Adrenal gland (tissue), 9 donors: ENCODE measurements at regions not wholly inside any gene's neighbourhood (a gene's known extent, or its start where the extent isn't known, plus 50 kb on each side); places are given as distances from the start of the nearest gene placed in this dataset.

Source experiments
- DNase-seq, 7 donors: peaks; one replicate each; pipeline ENCODE4 v3.0.0-alpha.2; 2019 to 2020
- H3K27ac ChIP-seq, 5 donors: fragments of 200-600 bp; sonication (generic) in 4 of 5; 1 replicate in 3 of 5; 2 replicates in 2 of 5; pipeline versions ENCODE4 v1.5.1 to v1.8.0; 2016 to 2020; ENCODE audit warnings: mild to moderate bottlenecking in 1 of 5
- H3K27me3 ChIP-seq: fragments of 200-600 bp; 2 replicates; pipeline ENCODE4 v1.8.0; 2021
- H3K36me3 ChIP-seq, 2 donors: fragments of 200-600 bp; replicated peaks in 1 of 2; 1 replicate in 1 of 2; 2 replicates in 1 of 2; pipeline versions ENCODE4 v1.5.1 to v1.8.0; 2018 to 2022
- H3K4me1 ChIP-seq, 2 donors: fragments of 200-600 bp; replicated peaks in 1 of 2; 1 replicate in 1 of 2; 2 replicates in 1 of 2; pipeline versions ENCODE4 v1.5.1 to v1.8.0; 2018 to 2021
- H3K4me3 ChIP-seq, 4 donors: fragments of 200-600 bp; sonication (generic) in 3 of 4; one replicate each; pipeline ENCODE4 v1.5.1; 2016 to 2018
- H3K9me3 ChIP-seq, 3 donors: fragments of 200-600 bp; sonication (generic) in 1 of 3; replicated peaks in 1 of 3; 1 replicate in 2 of 3; 2 replicates in 1 of 3; pipeline versions ENCODE4 v1.5.1 to v1.8.0; 2016 to 2021
- POLR2A ChIP-seq, 2 donors: fragments of 450-650 bp; IDR thresholded peaks; one replicate each; pipeline ENCODE4 v1.6.1; 2017; ENCODE audit warnings: antibody characterized with exemption in 2 of 2, mild to moderate bottlenecking in 2 of 2, moderate library complexity in 1 of 2
- WGBS, 4 donors: extraction: QIAGEN DNeasy Blood & Tissue Kit in 2 of 4; methylation state at CpG; one replicate each; pipeline versions ENCODE4 v1.1.5 to v1.1.7; 2013 to 2017; 5-methylcytosine and 5-hydroxymethylcytosine counted together
- intact Hi-C, 2 donors: fragments of 100-400 bp; cut with DNase I; formaldehyde crosslinking; loops; one replicate each; pipeline versions ENCODE4 v1.14.1 to v1.15.0; 2022 to 2023
- TF ChIP-seq, protein P1 (sequence below), 6 experiments: fragments of 450-650 bp in 4 of 6; fragments of 200-600 bp in 2 of 6; sonication (generic) in 1 of 6; IDR thresholded peaks; 1 replicate in 5 of 6; 2 replicates in 1 of 6; pipeline versions ENCODE4 v1.5.1 to v1.8.0; 2016 to 2021; ENCODE audit warnings: antibody characterized with exemption in 6 of 6, mild to moderate bottlenecking in 2 of 6, moderate library complexity in 1 of 6
- donor health status: healthy with polysubstance abuse.
- donor health status: Bipolar disorder and iron deficiency.
- donor health status: DM: yes; HTN: yes; CAD: no.
- donor health status: DM: no; HTN: no; CAD: no.
- donor health status: DM: no; HTN: no; CAD: no.

DNA sequence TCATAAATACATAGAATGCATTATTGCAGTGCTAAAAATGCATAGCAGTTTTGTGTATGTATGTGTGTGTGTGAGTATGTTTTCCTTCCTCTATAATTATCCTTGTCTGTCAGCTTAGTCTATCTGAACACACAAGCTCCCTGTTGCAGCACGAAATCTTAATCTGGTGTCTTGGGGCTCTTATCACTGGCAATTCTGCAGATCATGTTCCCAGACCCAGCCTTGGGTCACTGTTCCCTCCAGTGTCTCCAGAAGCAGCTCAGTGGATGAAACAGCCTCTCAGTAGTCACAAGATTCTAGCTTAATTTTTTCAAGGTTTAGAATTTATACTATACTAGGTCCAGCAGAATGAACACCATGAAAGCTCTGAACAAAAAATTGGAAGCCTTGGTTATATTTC, 777.9 kb downstream of the MRPL39 start:
- Histone ChIP-seq H3K27ac (no peak overlapping the region), H3K27me3 (no peaks in the 10 kb centered on the region), H3K4me3 (no peak overlapping the region), H3K4me1 (no peaks in the 10 kb centered on the region), H3K9me3 (no peaks in the 10 kb centered on the region), H3K36me3 (no peaks in the 10 kb centered on the region)
- DNase-seq, result no peak
- no peak for TF ChIP-seq POLR2A (IDR thresholded peaks at IDR 0.05)
- TF ChIP-seq, protein P1, sequence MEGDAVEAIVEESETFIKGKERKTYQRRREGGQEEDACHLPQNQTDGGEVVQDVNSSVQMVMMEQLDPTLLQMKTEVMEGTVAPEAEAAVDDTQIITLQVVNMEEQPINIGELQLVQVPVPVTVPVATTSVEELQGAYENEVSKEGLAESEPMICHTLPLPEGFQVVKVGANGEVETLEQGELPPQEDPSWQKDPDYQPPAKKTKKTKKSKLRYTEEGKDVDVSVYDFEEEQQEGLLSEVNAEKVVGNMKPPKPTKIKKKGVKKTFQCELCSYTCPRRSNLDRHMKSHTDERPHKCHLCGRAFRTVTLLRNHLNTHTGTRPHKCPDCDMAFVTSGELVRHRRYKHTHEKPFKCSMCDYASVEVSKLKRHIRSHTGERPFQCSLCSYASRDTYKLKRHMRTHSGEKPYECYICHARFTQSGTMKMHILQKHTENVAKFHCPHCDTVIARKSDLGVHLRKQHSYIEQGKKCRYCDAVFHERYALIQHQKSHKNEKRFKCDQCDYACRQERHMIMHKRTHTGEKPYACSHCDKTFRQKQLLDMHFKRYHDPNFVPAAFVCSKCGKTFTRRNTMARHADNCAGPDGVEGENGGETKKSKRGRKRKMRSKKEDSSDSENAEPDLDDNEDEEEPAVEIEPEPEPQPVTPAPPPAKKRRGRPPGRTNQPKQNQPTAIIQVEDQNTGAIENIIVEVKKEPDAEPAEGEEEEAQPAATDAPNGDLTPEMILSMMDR (IDR thresholded peaks at IDR 0.05), result no peak
- intact Hi-C loops, result no loop called here
- 45 to 64% (median 57%) methylated on average over 1 of the region's 1 CpG for WGBS, 4 donors

DNA sequence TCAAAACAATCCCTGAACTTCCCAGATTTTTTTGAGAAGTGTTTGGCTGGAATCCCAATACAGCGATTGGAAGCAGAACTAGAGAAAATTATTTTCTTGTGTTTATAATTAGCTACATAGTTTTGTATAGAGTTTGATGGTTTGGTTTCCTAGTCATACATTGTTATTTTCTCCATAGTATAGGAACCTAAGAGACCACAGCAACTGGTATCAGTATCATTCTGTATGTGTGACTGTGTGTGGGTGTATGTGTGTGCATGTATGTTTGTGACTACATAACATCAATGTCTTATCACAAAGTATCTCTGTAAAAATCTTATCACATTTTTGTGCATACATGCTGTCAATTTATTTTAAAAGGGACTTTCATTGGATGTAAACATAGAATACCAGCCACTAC, 780.5 kb downstream of the MRPL39 start:
- Histone ChIP-seq H3K27me3 (no peaks in the 10 kb centered on the region), H3K4me3 (no peak overlapping the region), H3K36me3 (no peaks in the 10 kb centered on the region), H3K9me3 (no peaks in the 10 kb centered on the region), H3K4me1 (no peaks in the 10 kb centered on the region), H3K27ac (no peak overlapping the region)
- TF ChIP-seq POLR2A (IDR thresholded peaks at IDR 0.05), result no peak
- TF ChIP-seq, protein P1 (IDR thresholded peaks at IDR 0.05), result no peak
- intact Hi-C loops, result no loop called here
- DNase-seq, result no peak
- WGBS, 4 donors, result 50 to 71% (median 57%) methylated on average over 1 of the region's 1 CpG

DNA sequence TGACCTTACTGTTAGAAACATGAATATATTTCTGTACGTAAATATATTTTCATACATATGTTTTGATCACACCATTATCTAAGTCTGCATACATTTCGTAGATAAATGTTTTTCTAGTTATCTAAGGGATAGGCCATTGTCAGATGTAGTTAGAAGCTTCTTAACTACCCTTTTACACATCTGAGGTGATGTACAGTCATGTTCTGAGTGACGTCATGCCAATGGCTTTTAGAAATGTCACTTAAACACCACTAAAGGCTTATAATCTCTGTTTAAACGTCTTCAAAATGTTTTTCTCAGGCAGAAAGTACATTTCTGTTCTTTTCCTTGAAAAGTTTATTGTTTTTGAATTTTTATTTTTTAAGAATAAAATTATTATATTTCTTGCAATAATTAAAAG, 781.9 kb downstream of the MRPL39 start:
- Histone ChIP-seq H3K9me3 (no peaks in the 10 kb centered on the region), H3K36me3 (no peaks in the 10 kb centered on the region), H3K27me3 (no peaks in the 10 kb centered on the region), H3K4me1 (no peaks in the 10 kb centered on the region), H3K27ac (no peak overlapping the region), H3K4me3 (no peak overlapping the region)
- DNase-seq, result no peak
- intact Hi-C loops, result no loop called here
- TF ChIP-seq, protein P1 (IDR thresholded peaks at IDR 0.05), result no peak
- TF ChIP-seq POLR2A (IDR thresholded peaks at IDR 0.05), result no peak
- 55 to 68% (median 59%) methylated on average over 4 of the region's 4 CpGs for WGBS, 4 donors

DNA sequence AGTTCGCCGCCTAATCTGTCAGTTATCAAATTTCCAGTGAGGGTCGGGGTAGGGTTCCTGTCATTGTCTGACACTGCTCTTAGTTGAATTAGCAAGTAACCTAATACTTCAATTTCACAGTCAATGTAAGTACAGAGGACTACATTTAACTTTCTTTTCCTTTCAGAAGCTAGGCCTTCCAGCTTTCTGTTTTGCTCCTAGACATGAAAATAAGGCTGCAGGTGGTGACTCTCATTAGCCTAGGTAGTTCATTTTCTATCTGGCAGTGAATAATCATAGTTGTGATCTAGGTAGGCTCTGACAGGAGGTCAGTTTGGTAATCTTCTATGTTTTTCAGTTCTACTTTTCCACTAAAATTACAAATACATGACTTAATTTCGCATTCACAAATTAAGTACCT, 783.1 kb downstream of the MRPL39 start:
- intact Hi-C loops, result no loop called here

More for the DNA sequence above, 783.1 kb downstream of the MRPL39 start:
- DNase-seq, result no peak
- Histone ChIP-seq H3K36me3 (no peaks in the 10 kb centered on the region), H3K4me1 (no peaks in the 10 kb centered on the region), H3K4me3 (no peak overlapping the region), H3K27me3 (no peaks in the 10 kb centered on the region), H3K9me3 (no peaks in the 10 kb centered on the region), H3K27ac (no peak overlapping the region)
- TF ChIP-seq, protein P1 (IDR thresholded peaks at IDR 0.05), result no peak
- TF ChIP-seq POLR2A (IDR thresholded peaks at IDR 0.05), result no peak
- 88 to 93% (median 92%) methylated on average over 4 of the region's 4 CpGs for WGBS, 4 donors
